ENCODE measurements at regions not wholly inside any gene's neighbourhood (a gene's known extent, or its start where the extent isn't known, plus 50 kb on each side); places are given as distances from the start of the nearest gene placed in this dataset.

- DNase-seq (ENCODE audit: low read depth), result no peak
Observed at GRCh38 chr6:142682985-142683384, 262.0 kb downstream of the HIVEP2 start.

- DNase-seq (ENCODE audit: low read depth), result no peak
Observed at GRCh38 chr6:142683714-142684141, 261.2 kb downstream of the HIVEP2 start.

- DNase-seq (ENCODE audit: low read depth), result no peak
Observed at GRCh38 chr6:142684371-142684770, 260.6 kb downstream of the HIVEP2 start.

GRCh38 chr6:142685852-142686506 is 259.0 kb downstream of the HIVEP2 start:
- DNase-seq (ENCODE audit: low read depth), result no peak

GRCh38 chr6:142686507-142686887 is 258.5 kb downstream of the HIVEP2 start:
- no peak for DNase-seq (ENCODE audit: low read depth)

GRCh38 chr6:142692942-142693341 is 252.0 kb downstream of the HIVEP2 start:
- DNase-seq (ENCODE audit: low read depth), result peak; percentile 26

- no peak for DNase-seq (ENCODE audit: low read depth)
Observed at GRCh38 chr6:142693441-142693840, 251.5 kb downstream of the HIVEP2 start.

GRCh38 chr6:142694054-142694453 is 250.9 kb downstream of the HIVEP2 start:
- DNase-seq (ENCODE audit: low read depth), result no peak

- no peak for DNase-seq (ENCODE audit: low read depth)
Observed at GRCh38 chr6:142695016-142695415, 250.0 kb downstream of the HIVEP2 start.

- no peak for DNase-seq (ENCODE audit: low read depth)
Observed at GRCh38 chr6:142696123-142697000, 248.6 kb downstream of the HIVEP2 start.

GRCh38 chr6:142697001-142697335 is 248.0 kb downstream of the HIVEP2 start:
- DNase-seq (ENCODE audit: low read depth), result no peak

GRCh38 chr6:142697922-142698321 is 247.1 kb downstream of the HIVEP2 start:
- DNase-seq (ENCODE audit: low read depth), result no peak

- no peak for DNase-seq (ENCODE audit: low read depth)
Observed at GRCh38 chr6:142698751-142699150, 246.2 kb downstream of the HIVEP2 start.

GRCh38 chr6:142699391-142699790 is 245.6 kb downstream of the HIVEP2 start:
- no peak for DNase-seq (ENCODE audit: low read depth)

- DNase-seq (ENCODE audit: low read depth), result no peak
Observed at GRCh38 chr6:142700032-142700431, 244.9 kb downstream of the HIVEP2 start.

- no peak for DNase-seq (ENCODE audit: low read depth)
Observed at GRCh38 chr6:142700671-142701312, 244.2 kb downstream of the HIVEP2 start.
